GM12891 (cell line): ENCODE measurements at regions not wholly inside any gene's neighbourhood (a gene's known extent, or its start where the extent isn't known, plus 50 kb on each side); places are given as distances from the start of the nearest gene placed in this dataset.

Experiments used
- PAX5 ChIP-seq: IDR thresholded peaks from 2 replicates; pipeline ENCODE4 v1.6.1; 2011; ENCODE audit warnings: low read length, moderate library complexity, mild to moderate bottlenecking; ENCODE audit not compliant: insufficient read depth, severe bottlenecking
- POLR2A ChIP-seq: IDR thresholded peaks from 2 replicates; pipeline ENCODE4 v1.6.1; 2011; ENCODE audit warnings: low read depth, low read length, control low read depth
- POLR2AphosphoS5 ChIP-seq: IDR thresholded peaks from 2 replicates; pipeline ENCODE4 v1.6.1; 2011; ENCODE audit warnings: low read depth, low read length, control low read depth

- TF ChIP-seq POLR2AphosphoS5 (no peak), POLR2A (no peak), PAX5 (no peak)
Observed at GRCh38 chr7:41855798-41856197, 152.9 kb upstream of the INHBA start.
